Neuronal stem cell (in vitro differentiated cells): ENCODE measurements at regions not wholly inside any gene's neighbourhood (a gene's known extent, or its start where the extent isn't known, plus 50 kb on each side); places are given as distances from the start of the nearest gene placed in this dataset.

Experiments
- DNase-seq: peaks from one replicate; pipeline ENCODE4 v3.0.0-alpha.2; 2013; ENCODE audit warnings: low spot score
- H2AFZ ChIP-seq: one replicate; pipeline ENCODE4 v1.6.1; 2013; ENCODE audit warnings: mild to moderate bottlenecking, low read length, inconsistent platforms
- H2AK5ac ChIP-seq: 2 replicates; pipeline ENCODE4 v1.6.1; 2013; ENCODE audit warnings: low read depth, mild to moderate bottlenecking, inconsistent platforms, low read length, moderate library complexity, mixed read lengths
- H2BK120ac ChIP-seq: 2 replicates; pipeline ENCODE4 v1.6.1; 2013; ENCODE audit warnings: low read depth, mild to moderate bottlenecking, inconsistent platforms, low read length, moderate library complexity, mixed read lengths
- H2BK12ac ChIP-seq: one replicate; pipeline ENCODE4 v1.6.1; 2013; ENCODE audit warnings: low read length, inconsistent platforms
- H2BK15ac ChIP-seq: 2 replicates; pipeline ENCODE4 v1.6.1; 2013; ENCODE audit warnings: mild to moderate bottlenecking, low read length, inconsistent platforms, mixed read lengths
- H2BK5ac ChIP-seq: one replicate; pipeline ENCODE4 v1.6.1; 2013; ENCODE audit warnings: inconsistent platforms, mild to moderate bottlenecking, low read length, moderate library complexity
- H3K14ac ChIP-seq: one replicate; pipeline ENCODE4 v1.6.1; 2013; ENCODE audit warnings: low read length, inconsistent platforms
- H3K18ac ChIP-seq: 2 replicates; pipeline ENCODE4 v1.6.1; 2013; ENCODE audit warnings: low read length, inconsistent platforms
- H3K23ac ChIP-seq: 2 replicates; pipeline ENCODE4 v1.6.1; 2013; ENCODE audit warnings: low read depth, mild to moderate bottlenecking, mixed read lengths, low read length, inconsistent platforms; ENCODE audit not compliant: poor library complexity
- H3K27ac ChIP-seq: replicated peaks from 3 replicates; pipeline ENCODE4 v1.5.1; 2013; ENCODE audit warnings: low read length, inconsistent platforms
- H3K27me3 ChIP-seq, 3 experiments: 2 replicates each; pipeline ENCODE4 v1.6.1; 2013; ENCODE audit warnings: low read length in 3 of 3, mild to moderate bottlenecking in 2 of 3, inconsistent platforms in 1 of 3, low read depth in 1 of 3, mixed read lengths in 1 of 3, moderate library complexity in 1 of 3; ENCODE audit not compliant: control insufficient read depth in 3 of 3, insufficient read depth in 3 of 3
- H3K36me3 ChIP-seq, 2 donors: replicated peaks in 1 of 2; 2 replicates each; pipeline ENCODE4 v1.6.1; 2013; ENCODE audit warnings: low read length in 2 of 2; ENCODE audit not compliant: control insufficient read depth in 2 of 2, insufficient read depth in 2 of 2
- H3K4ac ChIP-seq: 2 replicates; pipeline ENCODE4 v1.6.1; 2013; ENCODE audit warnings: inconsistent platforms, mild to moderate bottlenecking, low read length, moderate library complexity
- H3K4me1 ChIP-seq, 2 donors: 1 replicate in 1 of 2; 2 replicates in 1 of 2; pipeline ENCODE4 v1.6.1; 2013; ENCODE audit warnings: low read length in 2 of 2, low read depth in 1 of 2; ENCODE audit not compliant: control insufficient read depth in 2 of 2, insufficient read depth in 1 of 2
- H3K4me2 ChIP-seq: one replicate; pipeline ENCODE4 v1.6.1; 2013; ENCODE audit warnings: mild to moderate bottlenecking, low read length, inconsistent platforms; ENCODE audit not compliant: insufficient read depth, poor library complexity, severe bottlenecking
- H3K4me3 ChIP-seq, 2 donors: 2 replicates each; pipeline ENCODE4 v1.5.1; 2013; ENCODE audit warnings: low read length in 2 of 2, mild to moderate bottlenecking in 2 of 2, inconsistent platforms in 1 of 2, moderate library complexity in 1 of 2
- H3K79me1 ChIP-seq: one replicate; pipeline ENCODE4 v1.6.1; 2013; ENCODE audit warnings: low read depth, mild to moderate bottlenecking, inconsistent platforms, low read length, moderate library complexity
- H3K9ac ChIP-seq: one replicate; pipeline ENCODE4 v1.6.1; 2013; ENCODE audit warnings: mild to moderate bottlenecking, low read depth, low read length, inconsistent platforms; ENCODE audit not compliant: poor library complexity
- H3K9me3 ChIP-seq, 2 donors: replicated peaks in 1 of 2; 2 replicates each; pipeline versions ENCODE3 to v1.6.1; 2013; ENCODE audit warnings: low read length in 2 of 2, mild to moderate bottlenecking in 2 of 2, inconsistent platforms in 1 of 2, low read depth in 1 of 2, mixed read lengths in 1 of 2, moderate library complexity in 1 of 2; ENCODE audit not compliant: control insufficient read depth in 2 of 2, insufficient read depth in 1 of 2
- H4K8ac ChIP-seq: one replicate; pipeline ENCODE4 v1.6.1; 2013; ENCODE audit warnings: low read depth, mild to moderate bottlenecking, inconsistent platforms, low read length, moderate library complexity
- H4K91ac ChIP-seq: one replicate; pipeline ENCODE4 v1.6.1; 2013; ENCODE audit warnings: low read length, low read depth, mild to moderate bottlenecking, inconsistent platforms; ENCODE audit not compliant: poor library complexity
- WGBS, 2 donors: extraction: QIAGEN DNeasy Blood & Tissue Kit; methylation state at CpG; one replicate each; pipeline ENCODE4 v1.1.7; 2013; ENCODE audit warnings: missing lambda C conversion rate in 2 of 2, mixed read lengths in 1 of 2; ENCODE audit not compliant: insufficient read length in 2 of 2, insufficient replicate concordance in 1 of 2; ENCODE audit errors: extremely low coverage in 2 of 2; 5-methylcytosine and 5-hydroxymethylcytosine counted together

- WGBS, 2 donors: no CpG with 5 or more reads among the region's 2 CpGs
- Histone ChIP-seq H3K4me1 (no peaks in the 10 kb centered on the region), H2BK15ac (no peak overlapping the region), H3K79me1 (no peaks in the 10 kb centered on the region), H3K4me2 (no peak overlapping the region), H4K8ac (no peak overlapping the region), H3K18ac (no peak overlapping the region), H3K14ac (no peak overlapping the region), H2BK5ac (no peak overlapping the region), H4K91ac (no peak overlapping the region), H2BK12ac (no peak overlapping the region), H2BK120ac (no peak overlapping the region), H2AK5ac (no peak overlapping the region), H3K27ac (no peak overlapping the region), H3K27me3 (no peaks in the 10 kb centered on the region), H3K23ac (no peak overlapping the region), H3K36me3 (no peaks in the 10 kb centered on the region), H3K4ac (no peak overlapping the region), H3K9ac (no peak overlapping the region), H3K4me3 (peak overlapping the region in 1 of 2 donors; percentile 43), H3K9me3 (peaks cover 4% of the 10 kb centered on the region in 2 donors), H2AFZ (no peak overlapping the region)
- no peak for DNase-seq
Measured at GRCh38 chr1:4262665-4263064, 362.6 kb upstream of the C1orf174 start.

DNA sequence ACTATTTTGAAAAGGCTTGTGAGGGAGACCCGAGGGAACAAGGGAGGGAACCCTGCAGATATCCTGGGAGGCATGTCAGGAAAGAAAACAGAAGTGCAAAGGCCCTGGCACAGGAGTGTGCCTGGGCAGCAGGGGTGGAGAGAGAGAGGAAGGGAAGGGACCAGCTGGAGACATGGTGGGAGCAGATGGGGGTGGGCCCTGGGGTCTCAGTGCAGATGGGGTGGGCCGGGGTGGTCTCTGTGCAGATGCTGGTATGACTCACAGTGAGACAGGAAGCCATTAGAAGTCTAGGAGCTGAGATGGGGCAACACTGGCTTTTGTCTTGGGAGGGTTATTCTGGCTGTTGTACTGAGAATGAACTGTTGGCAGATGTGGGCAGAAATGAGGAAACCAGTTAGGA is 363.6 kb upstream of the C1orf174 start:
- Histone ChIP-seq H2BK120ac (no peak overlapping the region), H3K4me1 (no peaks in the 10 kb centered on the region), H3K4me2 (no peak overlapping the region), H3K27me3 (no peaks in the 10 kb centered on the region), H4K91ac (no peak overlapping the region), H3K4ac (no peak overlapping the region), H2BK5ac (no peak overlapping the region), H2AK5ac (no peak overlapping the region), H3K79me1 (no peaks in the 10 kb centered on the region), H2BK12ac (no peak overlapping the region), H2AFZ (no peak overlapping the region), H2BK15ac (no peak overlapping the region), H3K23ac (no peak overlapping the region), H4K8ac (no peak overlapping the region), H3K9me3 (peaks cover under 1 to 2% of the 10 kb centered on the region in 2 donors), H3K18ac (no peak overlapping the region), H3K4me3 (no peak overlapping the region), H3K14ac (no peak overlapping the region), H3K36me3 (no peaks in the 10 kb centered on the region), H3K9ac (no peak overlapping the region), H3K27ac (no peak overlapping the region)
- WGBS, 2 donors: no CpG with 5 or more reads among the region's 2 CpGs
- no peak for DNase-seq

DNA sequence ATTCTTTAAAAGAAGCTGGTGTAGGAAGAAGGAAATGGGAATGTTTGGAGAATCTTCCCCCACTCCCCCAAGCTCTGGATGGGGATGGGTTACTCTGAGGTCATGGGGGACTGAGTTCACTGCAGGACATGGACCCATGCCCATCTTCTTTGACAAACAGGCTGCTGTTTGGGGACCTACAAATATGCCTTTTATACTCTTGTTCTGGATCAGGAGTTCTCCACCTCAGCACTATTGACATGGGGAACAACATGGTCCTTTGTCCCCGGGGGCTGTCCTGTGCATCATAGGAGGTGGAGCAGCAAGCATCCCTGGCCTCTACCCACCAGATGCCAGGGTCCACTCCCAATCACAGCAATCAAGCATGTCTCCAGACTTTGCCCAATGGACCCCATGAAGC is 365.8 kb upstream of the C1orf174 start:
- Histone ChIP-seq H2AFZ (no peak overlapping the region), H3K4ac (no peak overlapping the region), H3K4me1 (no peaks in the 10 kb centered on the region), H3K27ac (no peak overlapping the region), H2BK12ac (no peak overlapping the region), H2BK120ac (no peak overlapping the region), H4K8ac (no peak overlapping the region), H4K91ac (no peak overlapping the region), H3K14ac (no peak overlapping the region), H3K27me3 (peaks cover 0 to under 1% (median 0%) of the 10 kb centered on the region in 3 experiments), H2AK5ac (no peak overlapping the region), H3K4me2 (no peak overlapping the region), H3K9me3 (peaks cover 0 to 2% of the 10 kb centered on the region in 2 donors), H3K18ac (no peak overlapping the region), H3K9ac (no peak overlapping the region), H3K23ac (no peak overlapping the region), H2BK15ac (no peak overlapping the region), H2BK5ac (no peak overlapping the region), H3K36me3 (no peaks in the 10 kb centered on the region), H3K4me3 (no peak overlapping the region), H3K79me1 (no peaks in the 10 kb centered on the region)
- WGBS, 2 donors: no CpG with 5 or more reads among the region's 1 CpG
- no peak for DNase-seq

DNA sequence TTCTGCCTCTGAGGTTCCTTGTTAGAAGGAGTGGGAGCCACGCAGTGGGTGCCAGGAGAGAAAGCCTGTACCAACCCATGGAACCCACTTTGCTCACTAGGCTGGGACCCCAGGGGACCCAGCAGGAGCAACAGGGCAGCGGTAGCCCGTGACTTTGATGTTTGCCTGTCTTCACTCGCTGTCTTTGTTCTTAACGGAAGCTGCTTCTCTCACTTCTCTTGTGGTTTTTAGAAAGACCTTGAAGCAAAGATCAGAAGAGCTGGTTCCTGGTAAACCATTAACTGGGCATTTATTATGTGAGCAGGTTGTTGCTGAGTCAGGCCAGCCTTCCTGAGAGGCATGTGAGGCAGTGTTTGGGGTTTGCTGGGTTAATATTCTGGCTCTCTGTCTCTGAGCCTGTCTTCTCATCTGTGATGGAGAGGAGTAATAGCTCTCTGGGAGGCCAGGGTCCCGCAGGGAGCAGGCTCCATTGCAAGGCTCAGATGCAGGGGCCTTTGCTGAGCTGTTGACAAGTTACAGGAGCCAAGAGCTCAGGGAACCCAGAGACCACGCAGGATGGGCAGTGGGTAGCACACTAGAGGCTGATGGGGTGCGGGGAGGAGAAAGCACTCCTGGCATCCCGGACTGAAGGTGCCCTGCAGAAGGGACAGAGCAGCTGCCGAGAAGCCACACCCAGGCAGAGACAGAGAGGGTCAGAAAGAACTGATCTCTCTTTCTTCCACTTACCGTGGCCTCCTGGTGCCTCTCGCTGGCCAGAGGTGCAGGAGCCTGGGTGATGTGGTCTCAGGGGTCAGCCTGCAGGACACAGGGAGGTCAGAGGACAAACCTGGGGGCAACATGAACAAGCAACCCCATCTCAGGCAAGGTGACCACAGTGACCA is 367.5 kb upstream of the C1orf174 start:
- no peak overlapping the region for H3K27ac ChIP-seq
- H2BK15ac ChIP-seq: no peak overlapping the region
- no peak for DNase-seq
- no peak overlapping the region for H2AK5ac ChIP-seq
- H4K8ac ChIP-seq: no peak overlapping the region
- no peak overlapping the region for H3K18ac ChIP-seq
- no peak overlapping the region for H2BK120ac ChIP-seq
- H3K14ac ChIP-seq: no peak overlapping the region
- peaks cover 0 to 2% of the 10 kb centered on the region in 2 donors for H3K4me1 ChIP-seq
- H2BK12ac ChIP-seq: no peak overlapping the region
- H3K4me3 ChIP-seq: no peak overlapping the region
- no peak overlapping the region for H3K4me2 ChIP-seq
- no peaks in the 10 kb centered on the region for H3K79me1 ChIP-seq
- peaks cover 0 to 3% (median 0%) of the 10 kb centered on the region in 3 experiments for H3K27me3 ChIP-seq
- H3K4ac ChIP-seq: no peak overlapping the region
- no peak overlapping the region for H3K23ac ChIP-seq
- H3K36me3 ChIP-seq: no peaks in the 10 kb centered on the region
- H3K9ac ChIP-seq: no peak overlapping the region
- no peak overlapping the region for H2BK5ac ChIP-seq
- H2AFZ ChIP-seq: no peak overlapping the region
- no peaks in the 10 kb centered on the region for H3K9me3 ChIP-seq
- no CpG with 5 or more reads among the region's 12 CpGs for WGBS, 2 donors
- no peak overlapping the region for H4K91ac ChIP-seq
